EH (cell line): ENCODE measurements at regions not wholly inside any gene's neighbourhood (a gene's known extent, or its start where the extent isn't known, plus 50 kb on each side); places are given as distances from the start of the nearest gene placed in this dataset.
"Not testable (repeated sequence)": the region's sequence is repeated elsewhere in the genome, so short reads cannot be mapped to it uniquely, and the experiment has no call there.

Source experiments
- DNase-seq: peaks from one replicate; pipeline ENCODE4 v3.0.0-alpha.2; 2015; ENCODE audit warnings: low read depth

- no peak for DNase-seq
These were observed 512.1 kb upstream of the CNTN3 start for GRCh38 chr3:75126556-75126955.

GRCh38 chr3:75129101-75129500, 514.6 kb upstream of the CNTN3 start:
- DNase-seq, result no peak

GRCh38 chr3:75136100-75136897, 521.8 kb upstream of the CNTN3 start:
- no peak for DNase-seq

- no peak for DNase-seq
These were observed 523.9 kb upstream of the CNTN3 start for GRCh38 chr3:75138345-75138744.

- DNase-seq, result no peak
These were observed 523.1 kb upstream of the FRG2C start for GRCh38 chr3:75140904-75141615.

- no peak for DNase-seq
These were observed 519.7 kb upstream of the FRG2C start for GRCh38 chr3:75144406-75144805.

- DNase-seq, result peak; percentile 6
These were observed 492.4 kb upstream of the FRG2C start for GRCh38 chr3:75171630-75172230.

- DNase-seq, result peak; percentile 1
These were observed 487.2 kb upstream of the FRG2C start for GRCh38 chr3:75176937-75177336.

- peak; percentile 25 for DNase-seq
These were observed 483.7 kb upstream of the FRG2C start for GRCh38 chr3:75180235-75180944.

- no peak for DNase-seq
These were observed 483.2 kb upstream of the FRG2C start for GRCh38 chr3:75180945-75181298.

GRCh38 chr3:75188962-75189361, 475.2 kb upstream of the FRG2C start:
- DNase-seq, result no peak

GRCh38 chr3:75192146-75192616, 471.9 kb upstream of the FRG2C start:
- DNase-seq, result peak; percentile 54

GRCh38 chr3:75193797-75194196, 470.3 kb upstream of the FRG2C start:
- no peak for DNase-seq

- not testable (repeated sequence) for DNase-seq
These were observed 449.8 kb upstream of the FRG2C start for GRCh38 chr3:75214332-75214731.

- no peak for DNase-seq
These were observed 445.6 kb upstream of the FRG2C start for GRCh38 chr3:75218577-75218976.

- no peak for DNase-seq
These were observed 443.2 kb upstream of the FRG2C start for GRCh38 chr3:75220932-75221331.

GRCh38 chr3:75224412-75224811, 439.7 kb upstream of the FRG2C start:
- DNase-seq, result peak; percentile 4

GRCh38 chr3:75232216-75232615, 431.9 kb upstream of the FRG2C start:
- DNase-seq, result no peak

GRCh38 chr3:75235631-75236030, 428.5 kb upstream of the FRG2C start:
- DNase-seq, result no peak

GRCh38 chr3:75237053-75237452, 427.1 kb upstream of the FRG2C start:
- DNase-seq, result no peak

GRCh38 chr3:75237477-75237876, 426.7 kb upstream of the FRG2C start:
- peak; percentile 4 for DNase-seq

GRCh38 chr3:75241226-75241962, 422.7 kb upstream of the FRG2C start:
- DNase-seq, result not testable (repeated sequence)
